IPS-NIHi7 (cell line): ENCODE measurements at regions not wholly inside any gene's neighbourhood (a gene's known extent, or its start where the extent isn't known, plus 50 kb on each side); places are given as distances from the start of the nearest gene placed in this dataset.
"Not testable (repeated sequence)": the region's sequence is repeated elsewhere in the genome, so short reads cannot be mapped to it uniquely, and the experiment has no call there.

ENCODE experiments used
- DNase-seq: peaks from one replicate; pipeline ENCODE4 v3.0.0; 2012; ENCODE audit warnings: mixed read lengths; ENCODE audit errors: extremely low spot score

GRCh38 chr4:29075366-29075765 lies 1644.8 kb upstream of the PCDH7 start:
- DNase-seq, result no peak

- DNase-seq, result no peak
These were observed 1640.9 kb upstream of the PCDH7 start for GRCh38 chr4:29079260-29079659.

GRCh38 chr4:29081234-29081955 lies 1638.8 kb upstream of the PCDH7 start:
- DNase-seq, result no peak

- no peak for DNase-seq
These were observed 1637.5 kb upstream of the PCDH7 start for GRCh38 chr4:29082684-29083083.

GRCh38 chr4:29085748-29086147 lies 1634.4 kb upstream of the PCDH7 start:
- DNase-seq, result no peak

- DNase-seq, result no peak
These were observed 1615.5 kb upstream of the PCDH7 start for GRCh38 chr4:29104694-29105093.

GRCh38 chr4:29113960-29114359 lies 1606.2 kb upstream of the PCDH7 start:
- DNase-seq, result no peak

- not testable (repeated sequence) for DNase-seq
These were observed 1602.9 kb upstream of the PCDH7 start for GRCh38 chr4:29117231-29117722.

- DNase-seq, result no peak
These were observed 1598.6 kb upstream of the PCDH7 start for GRCh38 chr4:29121586-29121985.

GRCh38 chr4:29128810-29129209 lies 1591.4 kb upstream of the PCDH7 start:
- DNase-seq, result no peak

- DNase-seq, result peak; percentile 13
These were observed 1588.9 kb upstream of the PCDH7 start for GRCh38 chr4:29131304-29131703.

- DNase-seq, result no peak
These were observed 1577.5 kb upstream of the PCDH7 start for GRCh38 chr4:29142708-29143107.

- DNase-seq, result no peak
These were observed 1568.6 kb upstream of the PCDH7 start for GRCh38 chr4:29151584-29151983.

- DNase-seq, result no peak
These were observed 1566.5 kb upstream of the PCDH7 start for GRCh38 chr4:29153642-29154041.

- no peak for DNase-seq
These were observed 1544.9 kb upstream of the PCDH7 start for GRCh38 chr4:29175291-29175690.

GRCh38 chr4:29199025-29199424 lies 1521.1 kb upstream of the PCDH7 start:
- no peak for DNase-seq

GRCh38 chr4:29199485-29199884 lies 1520.7 kb upstream of the PCDH7 start:
- no peak for DNase-seq

GRCh38 chr4:29213020-29213419 lies 1507.1 kb upstream of the PCDH7 start:
- DNase-seq, result no peak

- DNase-seq, result no peak
These were observed 1499.4 kb upstream of the PCDH7 start for GRCh38 chr4:29220761-29221160.

- DNase-seq, result no peak
These were observed 1495.3 kb upstream of the PCDH7 start for GRCh38 chr4:29224911-29225310.

- DNase-seq, result no peak
These were observed 1479.5 kb upstream of the PCDH7 start for GRCh38 chr4:29240641-29241040.

- no peak for DNase-seq
These were observed 1477.1 kb upstream of the PCDH7 start for GRCh38 chr4:29243054-29243453.

- DNase-seq, result no peak
These were observed 1476.3 kb upstream of the PCDH7 start for GRCh38 chr4:29243851-29244250.

- DNase-seq, result no peak
These were observed 1460.6 kb upstream of the PCDH7 start for GRCh38 chr4:29259556-29259955.
